Suprapubic skin (tissue), 4 donors: ENCODE measurements at regions not wholly inside any gene's neighbourhood (a gene's known extent, or its start where the extent isn't known, plus 50 kb on each side); places are given as distances from the start of the nearest gene placed in this dataset.

Experiments used
- DNase-seq, 2 donors: peaks; one replicate each; pipeline ENCODE4 v3.0.0-alpha.2; 2019; ENCODE audit warnings: low spot score in 2 of 2
- H3K27ac ChIP-seq: fragments of 200-600 bp; sonication (generic); one replicate; pipeline ENCODE4 v1.5.1; 2019
- H3K27me3 ChIP-seq: fragments of 200-600 bp; sonication (generic); one replicate; pipeline ENCODE4 v1.5.1; 2019
- H3K36me3 ChIP-seq: fragments of 200-600 bp; sonication (generic); one replicate; pipeline ENCODE4 v1.5.1; 2019
- H3K4me1 ChIP-seq: fragments of 200-600 bp; sonication (generic); one replicate; pipeline ENCODE4 v1.5.1; 2019
- H3K4me3 ChIP-seq: fragments of 200-600 bp; sonication (generic); one replicate; pipeline ENCODE4 v1.5.1; 2019; ENCODE audit warnings: mild to moderate bottlenecking
- H3K9me3 ChIP-seq: fragments of 200-600 bp; sonication (generic); one replicate; pipeline ENCODE4 v1.5.1; 2019
- EP300 ChIP-seq: sonication (generic); formaldehyde crosslinking; IDR thresholded peaks from one replicate; pipeline ENCODE4 v1.6.1; 2017; ENCODE audit warnings: antibody characterized with exemption
- POLR2A ChIP-seq, 2 donors: fragments of 450-650 bp; IDR thresholded peaks; one replicate each; pipeline ENCODE4 v1.6.1; 2017; ENCODE audit warnings: antibody characterized with exemption in 2 of 2, mild to moderate bottlenecking in 2 of 2, moderate library complexity in 2 of 2
- POLR2AphosphoS5 ChIP-seq, 3 donors: sonication (generic); formaldehyde crosslinking; IDR thresholded peaks; one replicate each; pipeline ENCODE4 v1.6.1; 2017; ENCODE audit warnings: antibody characterized with exemption in 3 of 3
- whole genome bisulfite sequencing: methylation state at CpG from one replicate; pipeline ENCODE4 v1.1.5; 2018; 5-methylcytosine and 5-hydroxymethylcytosine counted together
- TF ChIP-seq, protein P1 (sequence below), 2 donors: fragments of 200-600 bp in 1 of 2; fragments of 450-650 bp in 1 of 2; sonication (generic) in 1 of 2; IDR thresholded peaks; one replicate each; pipeline ENCODE4 v1.5.1; 2016 to 2019; ENCODE audit warnings: antibody characterized with exemption in 2 of 2, mild to moderate bottlenecking in 1 of 2, moderate library complexity in 1 of 2

DNA sequence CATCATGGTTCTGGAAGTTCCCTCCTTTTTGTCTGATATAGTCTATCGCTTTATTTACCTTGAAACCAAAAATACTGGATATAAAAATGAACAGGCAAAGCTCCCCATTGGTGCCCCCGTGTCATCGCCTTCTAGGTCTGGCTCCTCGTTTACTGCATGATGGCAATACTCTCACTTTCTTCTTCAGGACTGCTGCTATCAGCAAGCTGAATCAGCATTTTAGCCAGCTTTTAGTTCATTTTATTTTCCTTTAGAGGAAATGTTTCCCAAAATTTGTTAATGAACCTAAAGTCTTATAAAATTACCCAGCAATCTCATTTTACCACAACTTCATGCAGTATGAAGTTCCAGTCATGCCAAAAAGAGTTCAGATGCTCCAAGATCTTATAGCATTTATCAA, 80.5 kb downstream of the ZIC3 start:
- Histone ChIP-seq H3K4me1 (no peaks in the 10 kb centered on the region), H3K4me3 (no peak overlapping the region), H3K9me3 (no peaks in the 10 kb centered on the region), H3K27me3 (no peaks in the 10 kb centered on the region), H3K27ac (no peak overlapping the region), H3K36me3 (no peaks in the 10 kb centered on the region)
- WGBS, result 70% methylated on average over 4 of the region's 4 CpGs
- TF ChIP-seq EP300 (no peak), POLR2A (IDR thresholded peaks at IDR 0.05) (no peak), POLR2AphosphoS5 (IDR thresholded peaks at IDR 0.05) (no peak)
- TF ChIP-seq, protein P1, sequence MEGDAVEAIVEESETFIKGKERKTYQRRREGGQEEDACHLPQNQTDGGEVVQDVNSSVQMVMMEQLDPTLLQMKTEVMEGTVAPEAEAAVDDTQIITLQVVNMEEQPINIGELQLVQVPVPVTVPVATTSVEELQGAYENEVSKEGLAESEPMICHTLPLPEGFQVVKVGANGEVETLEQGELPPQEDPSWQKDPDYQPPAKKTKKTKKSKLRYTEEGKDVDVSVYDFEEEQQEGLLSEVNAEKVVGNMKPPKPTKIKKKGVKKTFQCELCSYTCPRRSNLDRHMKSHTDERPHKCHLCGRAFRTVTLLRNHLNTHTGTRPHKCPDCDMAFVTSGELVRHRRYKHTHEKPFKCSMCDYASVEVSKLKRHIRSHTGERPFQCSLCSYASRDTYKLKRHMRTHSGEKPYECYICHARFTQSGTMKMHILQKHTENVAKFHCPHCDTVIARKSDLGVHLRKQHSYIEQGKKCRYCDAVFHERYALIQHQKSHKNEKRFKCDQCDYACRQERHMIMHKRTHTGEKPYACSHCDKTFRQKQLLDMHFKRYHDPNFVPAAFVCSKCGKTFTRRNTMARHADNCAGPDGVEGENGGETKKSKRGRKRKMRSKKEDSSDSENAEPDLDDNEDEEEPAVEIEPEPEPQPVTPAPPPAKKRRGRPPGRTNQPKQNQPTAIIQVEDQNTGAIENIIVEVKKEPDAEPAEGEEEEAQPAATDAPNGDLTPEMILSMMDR (IDR thresholded peaks at IDR 0.05), result no peak
- no peak for DNase-seq

DNA sequence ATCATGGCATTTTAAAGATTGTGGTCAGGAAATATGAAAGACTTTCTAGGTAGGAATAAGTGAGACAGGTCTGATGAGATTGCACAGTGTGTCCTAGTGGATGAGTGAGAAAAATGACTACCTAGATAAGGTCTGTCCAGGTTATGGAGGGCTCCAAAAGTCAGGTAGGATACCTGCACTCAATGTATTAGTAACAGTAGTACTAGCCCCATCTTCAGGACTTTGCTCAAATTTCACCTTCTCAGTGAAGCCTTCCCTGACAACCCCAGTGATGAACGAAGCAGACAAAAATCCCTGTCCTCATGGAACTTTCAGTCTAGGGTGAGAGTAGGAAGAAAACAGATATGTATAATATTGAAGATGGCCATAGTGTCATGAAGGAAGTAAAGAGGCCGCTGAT, 85.7 kb downstream of the ZIC3 start:
- Histone ChIP-seq H3K4me3 (no peak overlapping the region), H3K27me3 (no peaks in the 10 kb centered on the region), H3K36me3 (no peaks in the 10 kb centered on the region), H3K4me1 (no peaks in the 10 kb centered on the region), H3K9me3 (no peaks in the 10 kb centered on the region), H3K27ac (no peak overlapping the region)
- WGBS, result 63% methylated on average over 2 of the region's 2 CpGs
- TF ChIP-seq, protein P1 (IDR thresholded peaks at IDR 0.05), result no peak
- TF ChIP-seq EP300, result no peak
- no peak for TF ChIP-seq POLR2AphosphoS5 (IDR thresholded peaks at IDR 0.05)
- no peak for TF ChIP-seq POLR2A (IDR thresholded peaks at IDR 0.05)
- no peak for DNase-seq

DNA sequence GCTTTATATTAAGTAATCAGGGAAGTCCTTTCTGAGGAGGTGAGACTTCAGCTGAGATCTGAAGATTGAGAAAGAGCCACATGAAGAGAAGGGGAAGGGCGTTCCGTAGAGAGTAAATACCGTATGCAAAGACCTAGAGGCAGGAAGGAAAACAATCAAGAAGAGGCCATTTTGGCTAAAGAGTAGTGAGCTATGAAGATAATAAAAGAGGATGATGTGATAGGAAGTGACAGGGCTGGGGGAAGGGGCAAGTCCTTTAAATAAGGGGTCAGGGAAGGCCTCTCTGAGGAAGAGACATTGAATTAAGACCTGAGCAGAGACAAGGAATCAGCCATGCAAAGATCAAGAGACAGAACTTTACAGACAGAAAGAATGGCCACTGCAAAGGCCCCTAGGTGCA, 86.2 kb downstream of the ZIC3 start:
- H3K27me3 ChIP-seq, result no peaks in the 10 kb centered on the region
- no peak overlapping the region for H3K4me3 ChIP-seq
- WGBS, result 78% methylated on average over 3 of the region's 3 CpGs
- no peaks in the 10 kb centered on the region for H3K4me1 ChIP-seq
- TF ChIP-seq POLR2AphosphoS5 (IDR thresholded peaks at IDR 0.05) (no peak), EP300 (no peak), POLR2A (IDR thresholded peaks at IDR 0.05) (no peak)
- TF ChIP-seq, protein P1 (IDR thresholded peaks at IDR 0.05), result no peak
- H3K9me3 ChIP-seq, result no peaks in the 10 kb centered on the region
- no peak overlapping the region for H3K27ac ChIP-seq
- no peaks in the 10 kb centered on the region for H3K36me3 ChIP-seq
- no peak for DNase-seq

DNA sequence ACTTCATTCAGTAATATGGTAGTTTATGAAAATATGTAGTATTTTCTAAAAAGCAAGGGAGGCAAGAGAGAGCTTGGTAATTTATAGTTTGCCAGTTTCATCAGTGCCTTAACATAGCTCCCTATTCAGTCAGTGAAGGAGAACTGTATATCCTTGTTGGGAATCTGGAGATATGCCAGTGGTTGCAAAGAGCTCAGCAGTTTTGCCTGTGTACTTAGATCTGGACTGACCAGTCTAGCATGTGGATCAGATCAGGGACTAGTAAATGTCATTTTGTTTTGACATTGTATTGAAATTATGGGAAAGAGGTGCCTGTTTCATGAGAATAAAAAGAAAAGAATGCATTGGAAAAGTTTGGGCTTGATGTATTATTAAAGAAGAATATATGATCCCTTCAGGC, 88.6 kb downstream of the ZIC3 start:
- no peaks in the 10 kb centered on the region for H3K4me1 ChIP-seq
- no peaks in the 10 kb centered on the region for H3K36me3 ChIP-seq
- no peak overlapping the region for H3K4me3 ChIP-seq
- H3K9me3 ChIP-seq, result no peaks in the 10 kb centered on the region
- no peak overlapping the region for H3K27ac ChIP-seq
- no peak for TF ChIP-seq EP300
- TF ChIP-seq POLR2AphosphoS5 (IDR thresholded peaks at IDR 0.05), result no peak
- no peak for DNase-seq
- H3K27me3 ChIP-seq, result no peaks in the 10 kb centered on the region

DNA sequence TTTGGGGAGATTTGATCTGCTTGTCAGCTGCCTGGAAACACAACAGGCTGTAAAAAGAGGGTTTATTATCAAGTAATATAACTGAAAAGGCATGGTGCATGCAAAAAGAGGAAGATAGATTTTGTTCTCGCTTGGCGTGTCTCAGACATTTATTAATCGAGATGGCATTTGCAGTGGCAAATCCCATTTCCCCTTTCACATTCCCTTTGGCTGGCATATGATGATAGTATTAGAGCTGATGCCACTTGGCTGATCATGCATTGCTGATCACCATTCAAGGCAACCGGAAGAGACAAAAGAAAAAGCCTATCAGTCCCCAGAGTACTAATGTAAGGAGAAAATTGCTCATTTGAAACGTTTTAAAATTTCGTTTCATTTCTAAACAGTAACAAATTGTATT, 101.8 kb downstream of the ZIC3 start:
- TF ChIP-seq POLR2AphosphoS5 (IDR thresholded peaks at IDR 0.05) (no peak), POLR2A (IDR thresholded peaks at IDR 0.05) (no peak), EP300 (no peak)
- TF ChIP-seq, protein P1 (IDR thresholded peaks at IDR 0.05), result no peak
- Histone ChIP-seq H3K9me3 (no peaks in the 10 kb centered on the region), H3K27ac (no peak overlapping the region), H3K27me3 (no peaks in the 10 kb centered on the region), H3K4me3 (no peak overlapping the region), H3K4me1 (no peaks in the 10 kb centered on the region), H3K36me3 (no peaks in the 10 kb centered on the region)
- no peak for DNase-seq
- 65% methylated on average over 6 of the region's 6 CpGs for WGBS

DNA sequence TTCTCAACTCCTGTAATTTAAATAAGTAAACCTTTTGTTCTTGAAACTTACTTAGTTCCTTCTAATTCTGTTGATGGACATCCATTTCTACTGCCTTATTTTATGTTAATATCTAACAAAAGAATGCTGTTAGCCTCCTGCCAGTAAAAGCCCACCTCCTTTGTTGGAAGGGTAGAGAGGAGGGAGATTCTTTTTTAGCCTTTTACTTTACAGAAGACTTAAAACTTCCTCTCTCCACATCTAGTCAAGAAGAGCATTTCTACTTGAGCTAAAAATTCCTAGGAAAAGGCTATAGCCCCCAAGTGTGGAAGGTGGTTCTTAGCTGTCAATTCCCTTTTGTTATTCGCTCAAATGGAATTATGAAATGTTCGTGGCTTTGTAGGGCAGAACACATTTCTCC, 118.7 kb downstream of the ZIC3 start:
- WGBS, result 22% methylated on average over 2 of the region's 2 CpGs
- Histone ChIP-seq H3K27me3 (no peaks in the 10 kb centered on the region), H3K4me1 (no peaks in the 10 kb centered on the region), H3K27ac (no peak overlapping the region), H3K4me3 (no peak overlapping the region), H3K9me3 (no peaks in the 10 kb centered on the region), H3K36me3 (no peaks in the 10 kb centered on the region)
- DNase-seq, result no peak
- TF ChIP-seq EP300, result no peak
- TF ChIP-seq, protein P1 (IDR thresholded peaks at IDR 0.05), result no peak
- no peak for TF ChIP-seq POLR2AphosphoS5 (IDR thresholded peaks at IDR 0.05)
- no peak for TF ChIP-seq POLR2A (IDR thresholded peaks at IDR 0.05)
